Activated CD4-positive, alpha-beta T cell treated with anti-CD3 and anti-CD28 coated beads, Interleukin-2, amount 10 ng/mL, durations not matched to agents 24 days and 14 days (primary cell): ENCODE measurements at regions not wholly inside any gene's neighbourhood (a gene's known extent, or its start where the extent isn't known, plus 50 kb on each side); places are given as distances from the start of the nearest gene placed in this dataset.
"Not testable (repeated sequence)": the region's sequence is repeated elsewhere in the genome, so short reads cannot be mapped to it uniquely, and the experiment has no call there.

Experiments used
- DNase-seq: peaks from one replicate; pipeline ENCODE4 v3.0.0; 2022
- H3K27ac Mint-ChIP-seq: one replicate; pipeline ENCODE4 v1.8.0; 2022; ENCODE audit warnings: mild to moderate bottlenecking, mixed read lengths
- H3K27me3 Mint-ChIP-seq: one replicate; pipeline ENCODE4 v1.8.0; 2022; ENCODE audit warnings: mixed read lengths
- H3K36me3 Mint-ChIP-seq: one replicate; pipeline ENCODE4 v1.8.0; 2022; ENCODE audit warnings: low read depth, mild to moderate bottlenecking, mixed read lengths
- H3K4me1 Mint-ChIP-seq: one replicate; pipeline ENCODE4 v1.8.0; 2021; ENCODE audit warnings: mixed read lengths
- H3K4me3 Mint-ChIP-seq: one replicate; pipeline ENCODE4 v1.8.0; 2022; ENCODE audit warnings: mild to moderate bottlenecking, moderate library complexity, mixed read lengths
- H3K9me3 Mint-ChIP-seq: one replicate; pipeline ENCODE4 v1.8.0; 2021; ENCODE audit warnings: mixed read lengths
- intact Hi-C: fragments of 100-400 bp; cut with micrococcal nuclease; formaldehyde crosslinking; loops from one replicate; pipeline ENCODE4 v1.15.1; 2023

- H3K4me3 Mint-ChIP-seq, H3K27ac Mint-ChIP-seq, H3K4me1 Mint-ChIP-seq, H3K27me3 Mint-ChIP-seq, DNase-seq, H3K9me3 Mint-ChIP-seq, intact Hi-C loops, H3K36me3 Mint-ChIP-seq: not testable (repeated sequence)
Measured at GRCh38 chr2:95775193-95775531, 183.4 kb downstream of the TRIM43 start.
